ENCODE measurements at regions not wholly inside any gene's neighbourhood (a gene's known extent, or its start where the extent isn't known, plus 50 kb on each side); places are given as distances from the start of the nearest gene placed in this dataset.

GRCh38 chr5:135130261-135131215, 96.5 kb upstream of the PITX1 start:
- TF ChIP-seq EZH2phosphoT487 (IDR thresholded peaks at IDR 0.05; ENCODE audit: borderline replicate concordance) = no peak
- TF ChIP-seq CTCF (conservative IDR thresholded peaks at IDR 0.05; ENCODE audit: low read length) = no peak
- Histone ChIP-seq H3K9me3 (ENCODE audit: insufficient read depth, low read depth, low read length) (no peaks in the 10 kb centered on the region), H2AFZ (ENCODE audit: low read length) (no peak overlapping the region), H3K9me2 (replicated peaks; ENCODE audit: low read depth, low read length) (no peaks in the 10 kb centered on the region), H3K9ac (ENCODE audit: low read depth, low read length, poor library complexity, severe bottlenecking) (no peak overlapping the region), H3K36me3 (ENCODE audit: insufficient read depth, low read length) (no peaks in the 10 kb centered on the region), H3F3A (ENCODE audit: low read depth) (no peaks in the 10 kb centered on the region), H3K4me2 (ENCODE audit: low read depth, low read length, poor library complexity, severe bottlenecking) (no peak overlapping the region), H4K20me1 (ENCODE audit: insufficient read depth, low read length, poor library complexity, severe bottlenecking) (no peaks in the 10 kb centered on the region), H3K79me2 (ENCODE audit: insufficient read depth, low read length) (no peaks in the 10 kb centered on the region), H3K27me3 (ENCODE audit: insufficient read depth, low read length, poor library complexity, severe bottlenecking) (no peaks in the 10 kb centered on the region), H3K4me1 (ENCODE audit: insufficient read depth, low read length, poor library complexity, severe bottlenecking) (no peaks in the 10 kb centered on the region), H3K4me3 (ENCODE audit: low read length, poor library complexity, severe bottlenecking) (no peak overlapping the region)

GRCh38 chr5:135129307-135129706, 95.3 kb upstream of the PITX1 start:
- no peaks in the 10 kb centered on the region for H3K79me2 ChIP-seq (ENCODE audit: insufficient read depth, low read length)
- H3K4me2 ChIP-seq (ENCODE audit: low read depth, low read length, poor library complexity, severe bottlenecking) = no peak overlapping the region
- H4K20me1 ChIP-seq (ENCODE audit: insufficient read depth, low read length, poor library complexity, severe bottlenecking) = no peaks in the 10 kb centered on the region
- H3K36me3 ChIP-seq (ENCODE audit: insufficient read depth, low read length) = no peaks in the 10 kb centered on the region
- TF ChIP-seq CTCF (conservative IDR thresholded peaks at IDR 0.05; ENCODE audit: low read length) = no peak
- no peak for TF ChIP-seq EZH2phosphoT487 (IDR thresholded peaks at IDR 0.05; ENCODE audit: borderline replicate concordance)
- H3K9ac ChIP-seq (ENCODE audit: low read depth, low read length, poor library complexity, severe bottlenecking) = no peak overlapping the region
- no peak overlapping the region for H3K4me3 ChIP-seq (ENCODE audit: low read length, poor library complexity, severe bottlenecking)
- H3K4me1 ChIP-seq (ENCODE audit: insufficient read depth, low read length, poor library complexity, severe bottlenecking) = no peaks in the 10 kb centered on the region
- no peaks in the 10 kb centered on the region for H3K9me3 ChIP-seq (ENCODE audit: insufficient read depth, low read depth, low read length)
- no peaks in the 10 kb centered on the region for H3F3A ChIP-seq (ENCODE audit: low read depth)
- H3K27me3 ChIP-seq (ENCODE audit: insufficient read depth, low read length, poor library complexity, severe bottlenecking) = no peaks in the 10 kb centered on the region
- no peaks in the 10 kb centered on the region for H3K9me2 ChIP-seq (replicated peaks; ENCODE audit: low read depth, low read length)
- H2AFZ ChIP-seq (ENCODE audit: low read length) = no peak overlapping the region

- TF ChIP-seq EZH2phosphoT487 (IDR thresholded peaks at IDR 0.05; ENCODE audit: borderline replicate concordance) = no peak
- TF ChIP-seq CTCF (conservative IDR thresholded peaks at IDR 0.05; ENCODE audit: low read length) = no peak
- no peaks in the 10 kb centered on the region for H3F3A ChIP-seq (ENCODE audit: low read depth)
- no peaks in the 10 kb centered on the region for H3K9me3 ChIP-seq (ENCODE audit: insufficient read depth, low read depth, low read length)
- no peaks in the 10 kb centered on the region for H3K4me1 ChIP-seq (ENCODE audit: insufficient read depth, low read length, poor library complexity, severe bottlenecking)
- no peak overlapping the region for H2AFZ ChIP-seq (ENCODE audit: low read length)
- no peak overlapping the region for H3K9ac ChIP-seq (ENCODE audit: low read depth, low read length, poor library complexity, severe bottlenecking)
- H3K36me3 ChIP-seq (ENCODE audit: insufficient read depth, low read length) = no peaks in the 10 kb centered on the region
- H3K9me2 ChIP-seq (replicated peaks; ENCODE audit: low read depth, low read length) = no peaks in the 10 kb centered on the region
- no peaks in the 10 kb centered on the region for H3K79me2 ChIP-seq (ENCODE audit: insufficient read depth, low read length)
- no peaks in the 10 kb centered on the region for H4K20me1 ChIP-seq (ENCODE audit: insufficient read depth, low read length, poor library complexity, severe bottlenecking)
- no peaks in the 10 kb centered on the region for H3K27me3 ChIP-seq (ENCODE audit: insufficient read depth, low read length, poor library complexity, severe bottlenecking)
- no peak overlapping the region for H3K4me3 ChIP-seq (ENCODE audit: low read length, poor library complexity, severe bottlenecking)
- H3K4me2 ChIP-seq (ENCODE audit: low read depth, low read length, poor library complexity, severe bottlenecking) = no peak overlapping the region
Measured at GRCh38 chr5:135128361-135128760, 94.3 kb upstream of the PITX1 start.
